ENCODE measurements at regions not wholly inside any gene's neighbourhood (a gene's known extent, or its start where the extent isn't known, plus 50 kb on each side); places are given as distances from the start of the nearest gene placed in this dataset.
"Not testable (repeated sequence)": the region's sequence is repeated elsewhere in the genome, so short reads cannot be mapped to it uniquely, and the experiment has no call there.

DNA sequence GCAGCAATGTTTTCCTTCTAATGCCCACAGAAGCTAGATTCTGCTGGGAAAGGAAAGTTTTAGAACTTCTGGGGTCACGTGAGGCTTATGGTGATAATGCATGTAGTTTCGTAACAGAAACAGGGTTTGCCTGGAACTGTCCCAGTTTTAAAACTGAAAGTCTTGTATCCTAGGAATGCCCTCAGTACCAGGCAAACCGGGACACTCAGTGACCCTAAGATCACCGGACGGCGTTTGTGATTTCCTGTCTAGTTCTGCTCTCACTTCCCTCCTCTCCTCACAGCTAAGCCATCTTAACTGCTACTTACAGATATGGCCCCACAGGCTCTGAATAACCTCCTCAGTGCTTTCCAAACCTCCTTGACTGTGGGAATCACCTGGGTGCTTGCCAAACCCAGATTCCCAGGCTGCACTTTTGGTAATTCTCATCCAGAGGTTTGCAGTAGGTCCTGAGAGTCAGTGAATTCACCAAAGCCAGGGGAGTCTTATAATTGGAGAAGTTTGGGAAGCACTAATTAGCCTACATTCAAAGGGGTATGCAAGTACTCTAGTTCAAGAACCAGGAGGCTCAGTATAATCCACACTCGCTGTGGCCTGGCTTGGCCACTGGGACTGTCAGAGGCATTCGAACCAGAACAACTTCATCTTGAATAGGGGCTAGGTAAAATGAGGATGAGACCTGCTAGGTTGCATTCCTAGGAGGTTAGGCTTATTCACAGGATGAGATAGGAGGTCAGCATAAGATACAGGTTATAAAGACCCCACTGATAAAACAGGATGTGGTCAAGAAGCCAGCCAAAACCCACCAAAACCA, 231.6 kb upstream of the MYLIP start:
- DNase-seq: no peak

DNA sequence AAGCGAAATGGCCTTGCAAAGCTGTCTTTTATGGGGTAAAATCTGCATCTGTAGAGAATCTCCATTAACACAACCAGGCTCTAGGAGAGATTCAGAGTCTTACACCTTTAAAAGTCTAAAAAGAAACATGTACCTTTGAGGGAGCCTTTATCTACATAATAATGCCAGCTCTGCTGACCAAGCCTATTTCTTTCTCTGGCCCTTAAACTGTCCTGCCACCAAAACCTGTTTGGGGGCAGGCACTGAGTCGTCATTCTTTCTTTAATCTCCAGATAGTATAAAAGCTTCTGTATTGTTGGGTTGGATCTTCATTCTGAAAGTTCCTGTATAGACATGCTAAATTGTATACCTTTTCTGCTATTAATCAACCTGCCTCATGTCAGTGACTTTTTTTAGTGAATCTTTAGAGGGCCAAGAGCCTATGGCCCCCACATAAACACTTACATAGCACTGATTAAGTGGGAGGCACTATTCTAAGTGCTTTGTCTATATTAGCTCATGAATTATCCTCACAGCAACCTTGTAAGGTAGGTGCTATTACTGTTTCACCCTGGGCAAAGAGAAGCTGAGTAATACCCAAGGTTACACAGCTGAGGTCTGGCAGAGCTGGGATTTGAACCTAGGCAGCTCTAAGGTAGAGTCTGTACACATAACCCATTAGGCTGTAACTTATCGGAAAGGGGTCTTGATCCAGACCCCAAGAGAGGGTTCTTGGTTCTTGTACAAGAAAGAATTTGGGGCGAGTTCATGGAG, 232.3 kb upstream of the DTNBP1 start:
- DNase-seq: no peak

DNA sequence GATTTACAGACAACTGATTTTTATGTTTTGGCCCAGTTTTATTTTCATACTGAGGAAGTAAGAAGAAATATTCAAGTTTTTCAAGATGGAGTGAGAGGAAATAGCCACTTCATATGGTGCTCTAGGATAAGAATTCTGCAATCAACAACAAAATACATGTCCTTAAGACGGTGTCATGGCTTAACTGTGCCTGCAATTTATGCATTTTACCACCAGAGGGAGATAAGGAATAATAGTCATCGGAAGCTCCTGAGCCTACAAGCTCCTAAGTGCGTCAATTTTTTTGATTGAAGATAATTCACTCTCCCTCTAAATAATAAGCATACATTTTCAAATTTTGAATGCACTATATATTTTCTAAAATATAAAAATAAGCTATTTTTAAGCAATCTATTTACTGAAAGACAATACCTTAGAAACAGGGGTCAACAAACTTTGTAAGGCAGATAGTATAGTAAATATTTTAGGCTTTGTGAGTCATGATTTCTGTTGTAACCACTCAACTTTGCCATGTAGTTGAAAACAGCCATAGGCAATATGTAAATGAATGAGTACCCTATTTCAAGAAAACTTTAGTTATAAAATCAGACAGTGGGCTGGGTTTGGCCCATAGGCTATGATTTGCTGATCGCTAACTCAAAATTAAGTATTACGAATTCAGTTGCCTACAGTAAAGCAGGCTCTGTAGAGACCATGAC, 230.9 kb upstream of the DTNBP1 start:
- no peak for DNase-seq

DNA sequence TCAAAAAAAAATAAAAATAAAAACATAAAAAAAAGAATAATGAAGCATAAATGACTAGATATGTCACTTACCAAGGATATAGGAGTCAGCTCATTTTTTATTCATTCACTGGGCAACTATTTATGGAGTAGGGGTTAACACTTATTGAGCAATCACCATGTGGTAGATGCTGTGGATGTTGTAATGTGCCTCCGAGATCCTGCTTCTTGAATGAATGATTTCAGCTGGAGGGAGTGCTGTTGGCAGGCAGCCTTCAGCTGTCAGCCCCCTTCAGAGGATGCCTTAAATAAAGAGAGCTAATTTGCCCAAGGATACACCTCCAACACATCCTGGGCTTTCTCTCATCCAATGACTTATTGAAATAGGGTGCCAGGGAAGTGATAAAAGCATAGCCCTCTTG, 229.5 kb upstream of the DTNBP1 start:
- no peak for DNase-seq

DNA sequence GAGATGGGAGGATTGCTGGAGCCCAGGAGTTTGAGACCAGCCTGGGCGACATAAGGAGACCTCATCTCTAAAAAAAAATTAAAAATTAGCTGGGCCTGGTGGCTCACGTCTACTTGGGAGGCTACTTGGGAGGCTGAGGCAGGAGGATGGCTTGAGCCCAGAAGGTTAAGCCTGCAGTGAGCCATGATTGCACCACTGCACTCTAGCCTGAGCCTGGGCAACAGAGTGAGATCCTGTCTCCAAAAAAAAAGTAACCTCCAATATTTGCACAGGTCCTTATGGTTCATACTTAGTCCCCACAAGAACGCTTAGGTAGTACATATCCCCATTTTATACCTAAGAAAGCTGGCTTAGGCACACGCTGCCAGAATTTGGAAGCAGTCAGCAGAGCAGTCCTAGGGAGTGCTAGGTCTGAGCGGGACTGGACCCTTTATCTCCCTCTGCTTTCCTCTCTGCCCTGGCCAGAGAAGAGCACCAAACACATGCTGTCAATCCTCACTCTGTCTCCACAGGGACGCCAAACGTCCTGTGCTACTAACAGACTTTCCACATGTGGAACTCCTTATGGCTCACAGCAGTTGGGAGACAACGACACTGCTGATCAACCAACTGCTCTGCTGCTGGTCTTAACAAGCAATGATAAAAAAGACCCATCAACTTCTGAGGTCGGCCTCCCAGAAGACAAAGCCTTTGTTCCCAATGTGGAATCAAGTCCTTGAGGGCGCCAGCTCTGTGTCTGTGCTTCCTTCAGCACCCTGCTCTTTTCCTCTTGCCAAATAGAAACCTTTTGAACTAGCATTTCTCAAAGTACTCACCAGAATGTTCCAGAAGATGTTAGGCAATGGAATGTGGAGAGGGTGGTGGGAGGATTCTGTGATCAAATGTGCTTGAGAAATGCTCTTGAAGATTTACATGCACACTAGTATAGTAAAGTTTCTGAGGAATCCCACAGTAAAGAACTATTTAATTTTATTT, 226.3 kb upstream of the DTNBP1 start:
- DNase-seq: no peak

DNA sequence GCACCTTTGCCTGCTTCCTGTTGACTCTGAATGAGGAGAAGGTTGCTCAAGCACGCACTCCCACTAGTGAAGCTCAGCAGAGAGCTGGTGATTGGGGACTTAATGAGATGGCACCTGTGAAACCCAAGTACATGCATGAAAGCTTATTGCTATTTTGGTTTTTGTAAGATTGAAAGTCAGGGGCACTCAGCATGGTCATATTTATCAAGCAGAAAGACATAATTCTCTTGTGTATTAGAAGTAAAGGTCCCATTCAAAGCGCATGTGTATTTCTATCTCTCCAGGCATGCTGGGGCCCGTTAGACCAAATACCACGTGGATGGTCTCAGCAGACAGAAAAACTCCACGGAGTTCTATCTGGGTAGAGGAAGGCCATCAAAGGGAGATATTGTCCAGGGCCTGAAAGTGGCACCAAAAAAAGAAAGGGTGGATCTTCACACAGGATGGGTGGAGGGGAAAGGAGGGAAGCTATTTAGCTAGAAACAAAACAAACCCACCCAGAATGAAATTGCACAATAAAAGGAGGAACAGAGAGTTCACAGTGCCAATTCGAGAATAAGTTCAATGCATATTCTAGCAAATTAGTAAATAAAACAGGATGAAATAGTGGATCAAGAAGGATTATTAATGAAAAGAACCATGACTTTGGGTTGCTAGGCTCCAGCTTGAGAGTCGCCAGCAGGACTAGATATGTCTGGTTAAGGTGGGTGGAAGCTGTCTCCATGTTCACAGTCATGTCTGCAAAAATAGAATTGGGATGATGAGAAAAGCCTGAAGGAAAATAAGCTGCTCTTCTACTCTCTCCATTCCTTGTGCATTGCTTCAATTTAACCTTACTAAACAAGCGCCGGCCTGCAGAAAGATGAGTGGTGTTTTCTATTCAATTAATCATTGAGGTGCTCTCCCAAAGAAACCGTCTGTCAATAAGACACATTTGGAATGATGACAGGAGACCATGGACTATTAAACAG, 224.9 kb upstream of the DTNBP1 start:
- DNase-seq: no peak

DNA sequence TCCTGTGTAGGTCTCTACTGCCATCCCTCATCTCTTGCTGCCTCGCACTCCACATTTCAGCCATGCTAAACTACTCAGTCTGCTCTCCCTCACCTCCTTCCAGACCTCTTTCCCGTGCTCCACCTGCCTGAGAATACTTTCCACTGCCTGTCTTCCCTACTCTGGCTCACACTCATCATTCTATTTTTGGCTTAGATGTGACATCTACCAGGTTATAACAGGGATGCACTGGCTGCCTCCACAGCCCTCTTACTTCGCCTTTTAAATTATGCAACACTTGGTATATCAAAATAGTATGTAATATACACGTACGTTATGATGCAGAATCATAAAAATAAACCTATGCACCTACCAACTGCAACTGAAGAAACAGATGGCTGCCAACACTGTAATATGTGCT, 222.8 kb upstream of the DTNBP1 start:
- no peak for DNase-seq

DNA sequence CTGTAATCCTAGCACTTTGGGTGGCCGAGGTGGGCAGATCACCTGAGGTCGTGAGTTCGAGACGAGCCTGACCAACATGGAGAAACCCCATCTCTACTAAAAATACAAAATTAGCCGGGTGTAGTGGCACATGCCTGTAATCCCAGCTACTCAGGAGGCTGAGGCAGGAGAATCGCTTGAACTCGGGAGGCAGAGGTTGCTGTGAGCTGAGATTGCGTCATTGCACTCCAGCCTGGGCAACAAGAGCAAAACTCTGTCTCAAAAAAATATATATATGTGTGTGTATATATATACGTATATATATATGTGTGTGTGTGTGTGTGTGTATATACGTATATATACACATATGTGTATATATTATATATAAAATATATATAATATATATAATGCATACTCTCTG, 220.8 kb upstream of the DTNBP1 start:
- DNase-seq: not testable (repeated sequence)

DNA sequence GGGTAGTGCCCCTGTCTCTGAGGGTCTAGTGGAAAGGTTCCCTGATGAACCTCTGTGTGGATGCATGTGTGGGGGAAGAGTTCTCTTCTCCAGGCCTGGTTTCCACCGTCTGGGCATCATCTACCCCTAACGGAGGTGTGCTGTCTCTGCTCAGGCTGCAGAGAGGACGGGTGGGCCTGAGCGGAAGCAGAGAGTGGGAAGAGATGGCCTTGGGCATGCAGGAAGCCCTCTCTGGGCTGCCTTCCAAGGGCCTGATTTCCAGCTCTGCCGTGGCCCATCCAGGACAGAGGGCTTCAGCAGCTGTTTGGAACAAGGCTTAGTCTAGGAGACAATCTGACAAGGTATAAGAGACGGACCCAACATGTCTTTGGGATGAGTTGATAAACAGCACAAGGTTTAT, 220.1 kb upstream of the DTNBP1 start:
- DNase-seq: no peak

DNA sequence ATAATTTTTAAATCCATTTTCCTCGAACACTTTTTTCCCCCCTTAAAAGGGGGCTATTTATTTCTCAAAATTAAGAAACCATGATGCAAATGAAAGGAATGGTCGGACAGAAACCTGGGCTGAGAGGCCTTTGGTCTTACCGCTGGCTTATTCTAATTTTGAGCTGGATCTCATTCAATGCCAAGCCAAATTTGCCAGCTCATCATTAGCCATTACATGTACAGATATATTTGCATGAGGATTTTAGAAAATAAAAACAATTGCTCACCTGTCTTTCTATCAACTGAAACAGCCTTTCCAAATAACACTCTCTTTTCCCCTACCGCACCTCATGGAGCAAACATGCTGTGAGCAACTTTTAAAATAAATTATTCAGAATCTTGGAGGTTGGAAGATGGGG, 219.5 kb upstream of the DTNBP1 start:
- no peak for DNase-seq

DNA sequence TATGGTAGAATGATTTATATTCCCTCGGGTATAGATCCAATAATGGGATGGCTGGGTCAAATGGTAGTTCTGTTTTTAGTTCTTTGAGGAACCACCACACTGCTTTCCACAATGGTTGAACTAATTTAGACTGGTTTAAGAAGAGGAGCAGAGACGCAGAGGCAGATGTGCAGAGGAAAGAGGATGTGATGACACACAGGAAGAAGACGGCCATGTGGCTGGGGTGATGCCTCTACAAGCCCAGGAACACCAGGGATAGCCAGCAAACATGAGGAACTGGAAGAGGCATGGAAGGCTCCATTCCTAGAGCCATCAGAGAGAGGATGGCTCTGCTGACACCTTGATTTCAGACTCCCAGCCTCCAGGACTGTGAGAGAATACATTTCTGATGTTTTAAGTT, 218.3 kb upstream of the DTNBP1 start:
- no peak for DNase-seq

DNA sequence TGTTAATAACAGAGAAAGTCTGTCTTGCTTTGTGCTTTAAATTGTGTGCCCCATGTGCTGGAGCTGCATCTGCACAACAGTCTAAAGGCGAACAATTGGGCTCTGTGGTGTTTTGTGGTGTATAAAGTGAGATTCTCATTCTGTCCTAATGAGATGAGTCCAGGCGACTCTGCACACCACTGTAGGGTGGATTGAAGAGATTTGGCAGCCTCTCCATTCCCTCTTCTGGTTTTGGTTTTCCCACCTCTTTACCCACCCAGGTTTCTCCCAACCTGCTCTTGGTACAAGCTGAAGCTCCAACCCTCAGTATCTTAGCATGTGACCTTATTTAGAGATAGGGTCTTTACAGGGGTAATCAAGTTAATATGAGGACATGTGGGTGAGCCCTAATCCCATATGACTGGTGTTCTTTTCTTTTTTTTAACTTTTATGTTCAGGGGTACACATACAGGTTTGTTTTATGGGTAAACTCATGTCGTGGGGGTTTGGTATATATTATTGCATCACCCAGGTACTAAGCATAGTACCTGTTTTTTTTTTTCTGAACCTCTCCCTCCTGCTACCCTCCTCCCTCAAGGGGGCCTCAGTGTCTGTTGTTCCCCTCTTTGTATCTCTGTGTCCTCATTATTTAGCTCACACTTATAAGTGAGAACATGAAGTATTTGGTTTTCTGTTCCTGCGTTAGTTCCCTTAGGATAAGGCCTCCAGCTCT, 217.6 kb upstream of the DTNBP1 start:
- DNase-seq: no peak

DNA sequence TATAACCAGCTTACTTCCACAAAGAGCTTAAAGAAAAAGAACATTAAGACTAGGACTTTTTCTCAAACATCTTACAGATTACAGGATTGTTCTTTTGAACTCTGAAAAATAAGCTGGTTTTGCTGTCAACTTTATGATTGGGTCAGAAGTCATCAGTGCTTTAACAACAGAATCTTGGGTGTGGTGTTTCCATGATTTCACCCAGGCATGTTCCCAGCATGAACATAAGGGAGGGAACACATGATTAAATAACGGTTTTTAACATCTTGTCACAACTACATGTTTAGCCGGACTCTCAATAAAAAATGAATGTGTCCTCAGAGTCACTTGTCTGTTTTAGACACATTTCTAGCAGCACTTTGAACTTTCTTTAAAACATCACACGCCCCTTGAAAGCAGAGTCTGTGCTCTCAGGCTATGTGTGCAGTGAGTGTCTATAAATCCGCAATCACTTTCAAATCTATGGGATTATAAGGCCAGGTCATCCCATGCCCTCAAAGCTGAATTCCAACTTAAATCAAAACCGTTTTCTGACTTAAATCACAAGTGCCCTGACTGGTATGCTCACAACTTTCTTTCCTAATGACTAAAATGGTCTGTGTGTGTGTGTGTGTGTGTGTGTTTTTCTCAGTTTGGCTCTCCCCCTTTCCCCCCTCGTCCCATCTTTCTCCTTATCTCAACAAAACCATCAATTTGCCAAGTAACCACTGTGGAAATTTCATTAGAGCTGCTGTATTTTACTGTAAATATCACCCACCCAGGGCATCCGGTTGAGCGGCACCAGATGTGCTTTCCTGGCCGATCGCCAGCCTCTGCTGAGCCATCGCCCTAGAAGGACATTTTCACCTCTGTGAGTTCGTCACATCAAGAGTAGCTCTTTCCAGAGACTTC, 216.8 kb upstream of the DTNBP1 start:
- peak; percentile 4 for DNase-seq

DNA sequence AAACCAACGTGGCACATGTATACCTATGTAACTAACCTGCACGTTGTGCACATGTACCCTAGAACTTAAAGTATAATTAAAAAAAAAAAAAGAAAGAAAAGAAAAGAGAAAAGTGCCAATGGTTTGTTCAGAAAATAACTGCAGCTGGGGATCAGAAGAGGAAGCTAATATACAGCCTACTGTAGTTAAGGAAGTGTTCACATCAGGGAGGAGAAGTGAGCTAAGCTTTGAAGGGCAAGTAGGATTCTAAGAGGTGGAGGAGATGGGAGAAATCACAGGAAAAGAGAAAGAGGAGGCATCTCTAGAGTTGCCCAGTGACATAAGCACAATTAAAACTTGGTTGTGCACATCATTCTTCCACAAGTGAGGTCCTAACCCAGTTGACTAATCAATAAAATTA, 214.4 kb upstream of the DTNBP1 start:
- DNase-seq: no peak

DNA sequence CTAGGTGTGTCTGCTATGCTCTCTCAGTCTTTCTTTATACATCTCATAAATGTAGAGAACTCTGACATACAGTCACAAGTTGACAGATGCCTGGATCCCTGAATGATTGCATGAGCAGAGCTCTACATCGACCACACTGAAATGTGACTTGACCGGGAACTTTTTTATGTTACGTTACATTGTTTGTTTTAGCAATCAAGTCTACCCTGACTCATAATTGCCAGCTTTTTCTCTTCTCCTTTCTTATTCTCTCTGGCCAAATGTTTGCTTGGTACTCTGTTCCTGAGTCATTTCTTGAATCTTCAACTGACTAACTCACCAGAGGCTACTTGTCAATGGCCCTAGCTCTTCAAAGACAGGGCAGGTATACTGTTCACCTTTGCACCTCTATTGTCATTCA, 213.6 kb upstream of the DTNBP1 start:
- DNase-seq: no peak

DNA sequence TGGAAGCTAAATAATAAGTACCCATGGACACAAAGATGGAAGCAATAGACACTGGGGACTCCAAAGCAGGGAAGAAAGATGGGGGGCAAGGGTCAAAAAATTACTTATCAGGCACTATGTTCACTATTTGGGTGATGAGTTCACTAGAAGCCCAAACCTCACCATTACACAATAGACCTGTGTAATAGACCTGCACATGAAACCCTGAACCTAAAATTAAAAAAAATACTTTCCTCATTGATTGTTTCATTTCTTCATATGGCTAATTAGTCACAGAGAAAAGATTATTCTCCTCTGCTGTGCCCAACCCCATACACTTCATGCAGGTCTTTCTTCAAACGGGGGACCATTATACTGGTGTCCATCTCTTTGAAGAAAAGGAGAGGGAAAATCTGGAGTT, 213.0 kb upstream of the DTNBP1 start:
- DNase-seq: no peak

DNA sequence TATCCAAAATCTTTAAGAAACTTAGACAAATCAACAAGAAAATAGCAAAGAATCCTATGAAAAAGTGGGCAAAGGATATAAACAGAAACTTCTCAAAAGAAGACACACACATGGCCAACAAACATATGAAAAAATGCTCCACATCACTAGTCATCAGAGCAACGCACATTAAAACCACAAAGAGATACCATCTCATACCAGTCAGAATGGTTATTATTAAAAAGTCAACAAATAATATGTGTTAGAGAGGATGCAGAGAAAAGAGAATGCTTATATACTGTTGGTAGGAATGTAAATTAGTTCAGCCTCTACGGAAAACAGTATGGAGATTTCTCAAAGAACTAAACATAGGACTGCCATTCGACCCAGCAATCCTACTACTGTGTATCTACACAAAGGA, 212.0 kb upstream of the DTNBP1 start:
- no peak for DNase-seq

DNA sequence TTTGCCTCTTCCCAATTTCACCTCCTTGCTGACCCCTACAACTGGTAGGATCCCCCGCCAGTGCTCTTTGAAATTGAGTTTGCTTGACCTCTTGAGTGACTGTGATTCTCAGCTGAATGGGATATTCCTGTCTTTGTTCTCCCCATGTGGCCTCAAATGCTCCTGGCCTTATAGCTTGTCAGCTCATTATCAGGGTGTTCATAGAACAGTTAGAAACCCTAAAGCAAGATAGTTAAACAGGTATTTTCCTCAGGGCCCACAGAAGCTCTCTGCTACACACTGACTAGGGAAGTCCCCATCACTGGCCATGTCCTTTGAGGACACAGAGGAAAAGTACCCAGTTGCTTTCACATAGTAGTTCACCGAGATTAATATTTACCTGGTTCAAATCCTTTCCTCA, 211.5 kb upstream of the DTNBP1 start:
- DNase-seq: no peak

DNA sequence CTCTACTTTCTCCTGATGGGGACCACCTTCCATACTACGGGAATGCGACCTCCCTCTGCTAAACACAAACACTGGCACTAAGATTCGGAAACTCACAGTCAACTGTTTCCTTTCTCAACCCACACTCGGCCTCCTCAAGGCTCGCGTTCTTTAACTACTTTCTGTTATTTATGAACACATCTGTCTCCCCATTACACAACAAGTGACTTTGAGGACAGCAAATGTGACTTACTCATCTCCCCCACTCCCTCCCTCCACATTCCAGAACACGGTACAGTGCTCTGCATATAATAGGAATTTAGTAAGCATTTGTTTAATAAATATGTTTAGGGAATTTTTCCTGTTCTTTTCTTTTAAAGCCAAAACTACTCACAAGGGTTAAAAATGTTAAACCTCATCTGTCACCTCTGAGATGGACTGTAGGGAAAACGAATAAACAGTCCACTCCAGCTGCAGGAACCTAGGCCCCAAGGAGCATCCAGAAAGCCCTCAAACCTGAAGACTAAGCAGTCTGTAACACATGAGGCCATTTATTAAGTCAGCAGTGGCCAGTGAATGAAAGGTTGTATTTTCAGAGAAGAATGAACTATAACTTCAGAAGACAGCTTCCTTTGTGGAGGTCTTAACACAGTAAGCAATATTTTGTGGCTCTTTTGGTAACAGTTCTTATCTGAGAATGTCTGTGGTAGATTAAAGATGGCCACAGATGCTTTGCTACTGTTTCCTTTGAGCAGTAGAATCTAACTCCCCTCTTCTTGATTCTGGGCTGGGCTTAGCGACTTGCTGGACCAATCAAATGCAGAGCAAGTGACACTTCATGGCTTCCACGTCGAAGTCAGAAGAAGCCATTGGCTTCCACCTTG, 209.6 kb upstream of the DTNBP1 start:
- DNase-seq: no peak
